T follicular helper cell (primary cell): ENCODE measurements at regions not wholly inside any gene's neighbourhood (a gene's known extent, or its start where the extent isn't known, plus 50 kb on each side); places are given as distances from the start of the nearest gene placed in this dataset.

ENCODE experiments used
- DNase-seq: peaks from one replicate; pipeline ENCODE4 v3.0.0-alpha.2; 2020; ENCODE audit warnings: low read depth

DNA sequence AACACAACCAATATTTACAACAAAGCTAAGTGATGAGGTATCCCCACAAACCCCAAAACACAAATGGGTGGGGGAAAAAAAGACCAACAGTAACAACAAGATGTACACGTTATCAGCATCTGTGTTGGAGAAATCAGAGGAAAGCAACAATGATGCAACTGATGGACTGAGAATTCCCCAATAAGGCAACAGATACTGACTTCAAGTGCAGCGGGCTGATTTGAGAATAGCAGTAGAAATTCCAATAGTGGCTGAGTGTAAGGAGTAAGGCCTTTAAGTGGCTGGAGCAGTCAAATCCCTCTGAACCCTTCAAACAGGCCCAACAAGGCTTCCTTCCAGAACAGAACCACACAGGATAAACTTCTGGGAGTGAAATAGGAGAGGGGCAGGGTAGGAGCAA lies 97.6 kb downstream of the TM2D1 start:
- DNase-seq: no peak

DNA sequence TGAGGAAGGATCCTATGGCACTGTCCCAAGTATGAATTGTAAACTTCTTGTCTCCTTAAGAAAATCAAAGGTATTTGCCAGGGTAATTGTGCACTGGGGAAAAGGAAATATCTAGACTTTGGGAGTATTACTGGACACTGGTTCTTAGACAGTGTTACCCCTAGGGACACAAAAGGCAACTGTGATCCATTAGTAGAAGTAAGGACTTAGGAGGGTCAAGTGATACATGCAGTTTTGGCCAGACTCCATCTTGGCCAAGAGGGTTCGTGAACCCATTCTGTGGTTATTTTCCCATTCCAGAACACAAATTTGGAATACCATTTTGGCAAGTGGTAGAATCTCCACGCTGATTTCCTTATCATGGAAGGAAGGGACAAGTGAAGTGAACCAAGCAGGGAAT lies 98.1 kb downstream of the TM2D1 start:
- no peak for DNase-seq

GRCh38 chr1:61623852-61624251 lies 101.1 kb downstream of the TM2D1 start:
- DNase-seq: no peak

- no peak for DNase-seq
These were observed 104.4 kb downstream of the TM2D1 start for GRCh38 chr1:61620536-61620935.

- DNase-seq: no peak
These were observed 106.2 kb downstream of the TM2D1 start for GRCh38 chr1:61618755-61619154.

DNA sequence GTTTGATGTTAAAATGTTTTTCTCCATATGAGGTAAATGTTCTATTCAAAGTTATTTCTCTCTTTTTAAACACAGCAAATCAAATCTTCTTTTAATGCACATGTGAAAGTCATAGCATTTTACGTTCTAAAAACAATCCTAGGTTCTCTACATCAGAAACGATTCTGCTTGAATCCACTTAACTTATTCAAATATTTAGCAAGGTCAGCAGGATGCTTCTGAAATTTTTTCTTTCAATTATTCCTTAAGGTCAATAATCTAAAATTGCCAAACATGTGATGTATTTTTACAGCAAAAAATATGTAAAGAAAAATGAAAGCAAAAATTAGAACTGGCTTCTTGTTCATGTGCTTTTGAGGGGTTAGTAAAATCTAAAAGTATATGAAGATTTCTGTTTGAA lies 106.7 kb downstream of the TM2D1 start:
- DNase-seq: no peak

DNA sequence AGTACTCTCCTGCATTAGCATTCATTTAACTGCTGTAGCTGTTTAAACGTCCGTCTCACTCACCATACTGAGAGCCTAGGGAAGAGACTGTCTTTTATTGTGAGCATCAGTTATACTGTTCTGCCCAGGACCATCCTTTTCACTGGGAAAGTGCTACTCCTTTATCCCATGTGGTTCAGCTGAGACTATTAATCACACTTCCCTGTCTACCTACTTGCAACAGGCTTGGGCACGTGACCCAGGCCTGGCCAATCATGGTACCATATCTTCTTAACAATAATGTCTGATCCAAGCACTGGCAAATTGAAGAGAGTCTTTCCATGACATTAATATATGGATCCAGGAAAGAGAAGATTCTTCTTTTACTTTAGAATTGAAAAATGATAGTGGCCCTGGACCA lies 108.1 kb downstream of the TM2D1 start:
- DNase-seq: no peak

- DNase-seq: no peak
These were observed 112.3 kb downstream of the TM2D1 start for GRCh38 chr1:61612602-61613001.

GRCh38 chr1:61609040-61609439 lies 115.9 kb downstream of the TM2D1 start:
- DNase-seq: no peak

GRCh38 chr1:61607448-61607847 lies 117.5 kb downstream of the TM2D1 start:
- no peak for DNase-seq

DNA sequence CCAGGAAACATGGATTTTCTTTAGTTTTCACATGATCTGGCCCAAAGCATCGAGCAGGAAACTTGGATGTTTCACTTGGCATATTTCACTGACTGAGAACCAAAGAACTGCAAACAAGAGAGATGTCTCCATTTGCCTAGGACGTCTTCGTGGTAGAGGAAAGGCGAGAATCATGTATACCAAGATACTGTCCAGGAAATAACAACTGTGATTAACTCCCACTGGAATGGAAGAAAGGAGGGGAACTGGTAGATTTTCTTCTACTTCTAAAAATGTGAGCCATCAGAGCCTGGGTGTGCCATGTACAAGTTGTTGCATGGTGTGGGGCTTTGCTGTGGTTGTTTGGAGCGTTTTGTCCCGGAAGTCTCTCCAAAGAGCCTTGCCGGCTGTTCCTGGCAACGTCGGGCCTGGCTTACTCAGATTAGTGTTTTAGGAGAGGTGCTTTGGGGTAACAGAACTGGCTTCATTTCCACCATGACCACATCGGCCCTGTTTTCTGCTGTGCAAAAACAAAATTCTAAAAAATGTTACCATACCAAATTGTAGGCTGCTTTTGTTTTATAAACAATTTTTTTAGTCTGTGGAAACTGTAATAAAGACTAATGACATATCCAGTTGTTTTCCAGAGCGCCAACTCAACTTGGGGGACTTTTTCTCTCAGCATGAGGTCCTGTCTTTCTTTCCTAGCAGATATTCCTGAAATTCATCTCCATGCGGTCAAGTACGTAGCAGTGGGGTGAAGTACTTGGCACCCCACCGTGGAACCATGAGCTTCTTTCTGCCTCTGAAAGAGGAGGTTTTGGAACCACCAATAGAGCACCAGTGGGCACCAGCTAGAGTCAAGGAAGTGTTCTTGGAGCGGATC lies 118.3 kb downstream of the TM2D1 start:
- DNase-seq: no peak

DNA sequence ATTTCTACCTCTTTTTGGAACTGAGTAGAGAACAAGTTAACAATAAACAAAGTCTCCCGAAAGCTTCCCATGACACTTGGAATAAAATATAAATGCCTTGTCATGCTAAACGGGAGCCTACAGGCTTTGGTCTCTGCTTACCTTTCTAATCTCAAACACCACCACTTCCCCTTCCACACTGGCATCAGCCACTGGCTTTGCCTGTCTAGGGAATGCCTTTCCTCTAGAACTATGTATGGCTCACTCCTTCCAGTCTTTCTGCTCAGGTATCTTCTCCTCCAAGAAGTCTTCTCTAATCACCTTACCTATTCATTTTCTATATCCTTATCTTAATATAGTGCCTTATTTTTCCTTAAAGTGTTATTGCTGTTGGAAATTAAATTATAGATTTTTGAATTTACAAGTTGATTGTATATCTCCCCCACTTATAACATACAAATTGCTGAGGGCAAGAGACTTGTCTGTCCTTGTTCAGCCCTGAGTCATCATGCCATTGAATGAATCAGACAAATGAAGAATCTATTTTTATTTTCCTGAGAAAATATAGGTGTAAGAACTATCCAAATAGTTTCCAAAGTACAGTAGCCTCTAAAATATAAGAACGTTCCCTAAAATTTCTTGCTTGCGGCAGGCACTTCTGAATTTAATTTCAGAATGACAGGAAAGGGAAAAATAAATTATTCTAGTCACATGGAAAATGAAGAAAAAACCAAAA lies 119.2 kb downstream of the TM2D1 start:
- no peak for DNase-seq

DNA sequence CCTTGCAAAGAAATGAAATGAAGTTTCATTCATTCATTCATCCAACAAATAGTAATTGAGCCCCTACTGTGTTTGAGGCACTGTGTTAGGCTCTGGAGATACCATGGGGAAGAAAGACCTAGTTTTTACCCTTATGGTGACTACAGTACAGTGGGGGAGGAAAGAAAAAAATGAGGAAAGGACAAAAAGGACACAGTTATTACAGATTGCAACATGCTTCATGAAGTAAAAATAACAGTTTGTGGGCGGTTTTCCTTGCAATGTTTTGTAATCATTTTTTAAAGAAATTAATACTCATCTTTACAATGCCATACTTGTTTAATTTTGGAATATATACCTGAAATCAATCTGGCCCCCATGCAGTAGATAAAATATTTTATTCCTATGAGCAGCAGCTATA lies 120.3 kb downstream of the TM2D1 start:
- no peak for DNase-seq

DNA sequence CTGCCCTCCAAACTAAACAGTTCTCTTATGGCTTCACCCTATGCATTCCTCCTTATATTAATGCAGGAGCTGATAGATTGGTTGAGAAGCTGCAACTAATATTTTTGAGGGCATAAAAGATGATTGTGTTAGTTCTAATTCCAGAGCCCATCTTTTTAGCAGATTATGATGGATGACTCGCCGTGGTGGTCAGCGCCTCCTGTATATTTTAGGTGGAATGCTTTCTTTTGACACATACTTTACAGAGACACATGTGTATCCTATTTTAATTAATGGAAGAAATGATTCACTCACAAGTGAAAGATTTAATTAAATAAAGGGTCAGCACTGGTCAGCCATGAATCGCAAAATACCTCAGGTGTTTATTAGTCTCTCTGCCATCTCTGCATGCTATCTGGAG lies 120.7 kb downstream of the TM2D1 start:
- DNase-seq: no peak

- no peak for DNase-seq
These were observed 122.3 kb downstream of the TM2D1 start for GRCh38 chr1:61602663-61603062.

DNA sequence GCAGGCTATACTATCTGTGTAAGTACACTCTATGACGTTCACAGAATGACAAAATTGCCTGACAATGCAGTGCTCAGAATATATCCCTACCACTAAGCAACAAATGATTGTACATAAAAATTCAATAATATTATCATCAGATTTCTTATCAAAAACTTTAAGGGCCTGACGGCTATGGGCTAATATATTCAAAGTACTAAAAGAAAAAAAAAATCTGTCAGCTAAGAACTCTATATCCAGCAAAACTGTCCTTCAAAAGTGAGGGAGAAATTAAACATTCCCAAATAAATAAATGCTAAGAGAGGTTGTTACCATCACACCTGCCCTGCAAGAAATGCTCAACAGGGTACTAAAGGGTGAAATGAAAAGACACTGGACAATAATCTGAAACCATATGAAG lies 127.3 kb downstream of the TM2D1 start:
- no peak for DNase-seq

GRCh38 chr1:61593331-61593730 lies 131.6 kb downstream of the TM2D1 start:
- DNase-seq: no peak

DNA sequence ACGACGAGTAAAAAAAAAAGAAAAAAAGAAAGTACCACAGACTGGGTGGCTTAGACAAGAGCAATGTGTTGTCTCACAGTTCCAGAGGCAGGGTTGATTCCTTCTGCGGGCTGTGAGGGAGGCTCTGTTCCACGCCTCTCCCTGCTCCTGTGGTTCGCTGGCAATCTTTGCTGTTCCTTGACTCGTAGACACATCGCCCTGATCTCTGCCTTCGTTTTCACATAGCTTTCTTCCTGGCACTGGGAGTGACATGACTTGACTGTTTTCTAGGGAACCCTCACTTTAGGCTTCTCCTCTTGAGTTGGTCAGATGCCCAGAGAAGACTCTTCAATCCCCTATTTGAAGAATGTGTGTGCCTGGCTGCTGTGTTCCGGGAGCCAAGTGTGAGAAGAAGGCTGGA lies 133.6 kb downstream of the TM2D1 start:
- no peak for DNase-seq

DNA sequence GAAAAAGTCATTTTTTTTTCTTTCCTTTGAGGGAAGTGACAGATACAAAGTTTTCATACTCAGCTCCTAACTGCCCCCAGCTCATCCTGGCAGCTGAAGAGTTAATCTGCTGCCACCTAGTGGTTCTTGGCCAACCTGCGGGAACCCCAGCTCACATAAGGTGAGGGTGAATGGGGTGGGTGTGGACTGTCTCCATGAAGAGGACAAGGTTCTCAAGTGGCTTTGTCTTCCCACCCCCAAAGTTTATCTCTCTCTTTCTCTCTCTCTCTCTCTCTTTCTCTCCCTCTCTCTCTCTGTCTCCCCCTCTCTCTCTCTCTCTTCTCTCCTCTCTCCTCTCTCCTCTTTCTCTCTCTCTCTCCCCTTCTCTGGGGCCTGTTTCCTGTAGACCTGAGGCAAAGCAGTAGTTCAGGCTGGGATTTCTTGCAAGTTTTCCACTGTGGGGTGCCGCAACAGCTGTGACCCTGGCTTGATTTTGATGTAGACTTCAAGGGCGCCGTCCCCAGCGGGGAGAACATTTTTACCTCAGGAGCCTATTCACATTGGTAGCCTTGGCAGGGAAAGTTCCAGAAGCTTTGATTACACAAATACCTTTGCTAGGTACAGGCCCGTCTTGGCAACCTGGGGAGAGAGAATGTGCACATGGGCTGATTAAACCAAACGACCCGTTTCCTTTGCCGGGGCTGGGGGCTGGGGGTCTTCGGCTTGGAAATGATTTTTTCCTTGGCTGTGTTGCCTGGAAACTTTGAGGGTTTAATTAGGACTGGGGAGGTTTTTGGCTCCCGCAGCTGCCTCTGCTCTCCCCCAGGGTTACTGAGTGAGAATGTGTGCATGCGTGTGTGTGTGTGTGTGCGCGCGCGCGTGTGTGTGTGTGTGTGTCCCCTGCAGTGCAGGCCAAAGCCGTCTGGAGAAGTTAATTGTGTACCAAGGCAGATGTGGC lies 135.9 kb downstream of the TM2D1 start:
- peak; percentile 28 for DNase-seq

- no peak for DNase-seq
These were observed 139.2 kb downstream of the TM2D1 start for GRCh38 chr1:61585714-61586113.

- no peak for DNase-seq
These were observed 141.2 kb downstream of the TM2D1 start for GRCh38 chr1:61583703-61584102.

DNA sequence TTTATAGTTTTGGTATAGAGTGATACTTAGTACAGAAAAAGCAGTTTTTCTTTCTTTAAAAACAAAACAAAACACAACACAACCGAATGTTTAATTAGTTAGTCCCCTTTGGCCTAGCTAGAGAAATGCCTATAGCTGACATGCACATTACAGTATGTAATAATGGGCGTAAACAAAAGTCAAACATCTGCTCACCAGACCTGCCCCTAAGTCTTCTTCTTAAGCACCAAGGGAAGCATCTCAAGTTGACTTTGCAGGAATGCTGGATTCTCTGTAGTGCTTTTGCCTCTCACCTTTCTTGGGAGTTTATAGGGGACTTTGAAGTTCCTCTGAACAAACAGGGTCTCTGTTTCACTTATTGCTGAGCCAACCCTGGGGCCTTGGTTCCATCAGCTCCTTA lies 143.7 kb downstream of the TM2D1 start:
- no peak for DNase-seq
